Panc1 (cell line): ENCODE measurements at regions not wholly inside any gene's neighbourhood (a gene's known extent, or its start where the extent isn't known, plus 50 kb on each side); places are given as distances from the start of the nearest gene placed in this dataset.

Experiments
- POLR2AphosphoS5 ChIP-seq: IDR thresholded peaks from 2 replicates; pipeline ENCODE4 v1.6.1; 2012; ENCODE audit warnings: mild to moderate bottlenecking, low read depth, low read length, moderate library complexity
- TCF7L2 ChIP-seq: IDR thresholded peaks from 2 replicates; pipeline ENCODE4 v1.6.1; 2011; ENCODE audit warnings: mild to moderate bottlenecking, low read depth, low read length, inconsistent platforms
- TF ChIP-seq, protein P1 (sequence below): fragments of 450-650 bp; IDR thresholded peaks from 2 replicates; pipeline ENCODE4 v1.5.1; 2017; ENCODE audit warnings: mild to moderate bottlenecking
- TF ChIP-seq, protein P2 (sequence below), 2 experiments: IDR thresholded peaks; 2 replicates each; pipeline ENCODE4 v1.6.1; 2011 to 2012; ENCODE audit warnings: low read depth in 2 of 2, control low read depth in 1 of 2, low read length in 1 of 2, mild to moderate bottlenecking in 1 of 2, moderate library complexity in 1 of 2; ENCODE audit not compliant: insufficient read depth in 1 of 2

DNA sequence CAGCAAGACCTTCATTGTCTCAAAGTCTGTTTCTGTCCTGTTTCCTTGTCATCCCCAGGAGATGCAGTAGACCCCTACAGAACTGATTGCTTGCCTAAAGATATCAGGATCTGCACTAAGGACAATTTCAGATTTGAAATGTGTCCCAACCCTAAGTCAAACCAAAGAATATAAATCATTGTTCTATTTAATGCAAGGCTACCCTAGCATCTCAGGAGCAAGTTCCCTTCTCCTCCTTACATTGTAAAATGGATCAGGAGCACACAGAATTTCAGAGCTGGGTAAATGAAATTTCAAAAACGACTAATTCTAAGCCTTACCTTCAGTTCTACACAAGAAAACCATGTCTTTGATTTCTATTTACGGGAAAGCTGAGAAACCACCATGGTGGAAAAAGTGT is 360.9 kb upstream of the KCNH8 start:
- TF ChIP-seq POLR2AphosphoS5, result no peak
- TF ChIP-seq, protein P1, sequence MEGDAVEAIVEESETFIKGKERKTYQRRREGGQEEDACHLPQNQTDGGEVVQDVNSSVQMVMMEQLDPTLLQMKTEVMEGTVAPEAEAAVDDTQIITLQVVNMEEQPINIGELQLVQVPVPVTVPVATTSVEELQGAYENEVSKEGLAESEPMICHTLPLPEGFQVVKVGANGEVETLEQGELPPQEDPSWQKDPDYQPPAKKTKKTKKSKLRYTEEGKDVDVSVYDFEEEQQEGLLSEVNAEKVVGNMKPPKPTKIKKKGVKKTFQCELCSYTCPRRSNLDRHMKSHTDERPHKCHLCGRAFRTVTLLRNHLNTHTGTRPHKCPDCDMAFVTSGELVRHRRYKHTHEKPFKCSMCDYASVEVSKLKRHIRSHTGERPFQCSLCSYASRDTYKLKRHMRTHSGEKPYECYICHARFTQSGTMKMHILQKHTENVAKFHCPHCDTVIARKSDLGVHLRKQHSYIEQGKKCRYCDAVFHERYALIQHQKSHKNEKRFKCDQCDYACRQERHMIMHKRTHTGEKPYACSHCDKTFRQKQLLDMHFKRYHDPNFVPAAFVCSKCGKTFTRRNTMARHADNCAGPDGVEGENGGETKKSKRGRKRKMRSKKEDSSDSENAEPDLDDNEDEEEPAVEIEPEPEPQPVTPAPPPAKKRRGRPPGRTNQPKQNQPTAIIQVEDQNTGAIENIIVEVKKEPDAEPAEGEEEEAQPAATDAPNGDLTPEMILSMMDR, result no peak
- no peak for TF ChIP-seq TCF7L2
- TF ChIP-seq, protein P2, sequence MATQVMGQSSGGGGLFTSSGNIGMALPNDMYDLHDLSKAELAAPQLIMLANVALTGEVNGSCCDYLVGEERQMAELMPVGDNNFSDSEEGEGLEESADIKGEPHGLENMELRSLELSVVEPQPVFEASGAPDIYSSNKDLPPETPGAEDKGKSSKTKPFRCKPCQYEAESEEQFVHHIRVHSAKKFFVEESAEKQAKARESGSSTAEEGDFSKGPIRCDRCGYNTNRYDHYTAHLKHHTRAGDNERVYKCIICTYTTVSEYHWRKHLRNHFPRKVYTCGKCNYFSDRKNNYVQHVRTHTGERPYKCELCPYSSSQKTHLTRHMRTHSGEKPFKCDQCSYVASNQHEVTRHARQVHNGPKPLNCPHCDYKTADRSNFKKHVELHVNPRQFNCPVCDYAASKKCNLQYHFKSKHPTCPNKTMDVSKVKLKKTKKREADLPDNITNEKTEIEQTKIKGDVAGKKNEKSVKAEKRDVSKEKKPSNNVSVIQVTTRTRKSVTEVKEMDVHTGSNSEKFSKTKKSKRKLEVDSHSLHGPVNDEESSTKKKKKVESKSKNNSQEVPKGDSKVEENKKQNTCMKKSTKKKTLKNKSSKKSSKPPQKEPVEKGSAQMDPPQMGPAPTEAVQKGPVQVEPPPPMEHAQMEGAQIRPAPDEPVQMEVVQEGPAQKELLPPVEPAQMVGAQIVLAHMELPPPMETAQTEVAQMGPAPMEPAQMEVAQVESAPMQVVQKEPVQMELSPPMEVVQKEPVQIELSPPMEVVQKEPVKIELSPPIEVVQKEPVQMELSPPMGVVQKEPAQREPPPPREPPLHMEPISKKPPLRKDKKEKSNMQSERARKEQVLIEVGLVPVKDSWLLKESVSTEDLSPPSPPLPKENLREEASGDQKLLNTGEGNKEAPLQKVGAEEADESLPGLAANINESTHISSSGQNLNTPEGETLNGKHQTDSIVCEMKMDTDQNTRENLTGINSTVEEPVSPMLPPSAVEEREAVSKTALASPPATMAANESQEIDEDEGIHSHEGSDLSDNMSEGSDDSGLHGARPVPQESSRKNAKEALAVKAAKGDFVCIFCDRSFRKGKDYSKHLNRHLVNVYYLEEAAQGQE (IDR thresholded peaks at IDR 0.05; ENCODE audit: insufficient read depth in 1 of 2, low read depth in 2 of 2, low read length in 1 of 2), result no peak
